ENCODE measurements at regions not wholly inside any gene's neighbourhood (a gene's known extent, or its start where the extent isn't known, plus 50 kb on each side); places are given as distances from the start of the nearest gene placed in this dataset.

DNA sequence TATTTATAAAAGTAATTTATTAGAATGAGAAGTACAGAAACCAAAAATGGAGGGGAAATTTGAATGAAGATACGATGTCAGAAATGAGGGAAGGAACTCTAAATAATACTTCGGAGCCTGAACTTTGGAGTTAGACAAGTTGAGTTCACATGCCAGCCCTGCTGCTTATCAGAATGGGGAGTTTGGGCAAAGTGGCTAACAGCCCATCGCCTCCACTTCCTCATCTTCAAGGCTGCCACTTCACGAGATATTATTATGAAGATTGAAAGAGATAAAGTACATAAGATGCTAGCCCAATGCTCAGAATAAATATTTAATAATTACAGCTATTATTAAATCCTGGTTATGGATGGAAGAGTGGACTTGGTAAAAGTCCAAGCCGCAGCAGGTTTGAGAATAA, 56.2 kb upstream of the ABCA1 start:
- H3K27ac ChIP-seq (ENCODE audit: extremely low read depth, low read depth, low read length): no peak overlapping the region
- H3K9me3 ChIP-seq (ENCODE audit: control insufficient read depth, insufficient read depth, low read depth, low read length): no peaks in the 10 kb centered on the region
- H3K4me1 ChIP-seq (ENCODE audit: control insufficient read depth, insufficient read depth, low read length): no peaks in the 10 kb centered on the region
- H3K36me3 ChIP-seq (ENCODE audit: control insufficient read depth in 2 of 2, insufficient read depth in 1 of 2, low read length in 2 of 2): no peaks in the 10 kb centered on the region
- CTCF ChIA-PET: interaction anchor here (0.7 kb wide), 1 partner anchor 72 kb away, joined by 3 read pairs; no protein-coding TSS in a partner anchor
- TF ChIP-seq TRIM28 (IDR thresholded peaks at IDR 0.05; ENCODE audit: borderline replicate concordance, low read length) (no peak), ZNF423 (tag by site-specific recombination; IDR thresholded peaks at IDR 0.05) (no peak), ZNF701 (tag by site-specific recombination; IDR thresholded peaks at IDR 0.05) (no peak), ZNF585B (tag by site-specific recombination; IDR thresholded peaks at IDR 0.05) (no peak), ZNF211 (tag by site-specific recombination; IDR thresholded peaks at IDR 0.05; ENCODE audit: low read depth) (no peak), ZNF664 (tag by site-specific recombination; IDR thresholded peaks at IDR 0.05) (no peak), MYNN (tag by site-specific recombination; IDR thresholded peaks at IDR 0.05; ENCODE audit: borderline replicate concordance) (no peak), ZNF10 (tag by site-specific recombination; IDR thresholded peaks at IDR 0.05) (no peak), ZNF626 (tag by site-specific recombination; IDR thresholded peaks at IDR 0.05) (no peak), SALL2 (tag by site-specific recombination; IDR thresholded peaks at IDR 0.05; ENCODE audit: borderline replicate concordance) (no peak), ZNF843 (tag by site-specific recombination; IDR thresholded peaks at IDR 0.05) (no peak), ZNF221 (tag by site-specific recombination; IDR thresholded peaks at IDR 0.05; ENCODE audit: borderline replicate concordance) (no peak), ZNF660 (tag by site-specific recombination; IDR thresholded peaks at IDR 0.05) (no peak), ZNF791 (tag by site-specific recombination; IDR thresholded peaks at IDR 0.05) (no peak), GLI4 (tag by site-specific recombination; IDR thresholded peaks at IDR 0.05) (no peak)
- TF ChIP-seq, protein P1, sequence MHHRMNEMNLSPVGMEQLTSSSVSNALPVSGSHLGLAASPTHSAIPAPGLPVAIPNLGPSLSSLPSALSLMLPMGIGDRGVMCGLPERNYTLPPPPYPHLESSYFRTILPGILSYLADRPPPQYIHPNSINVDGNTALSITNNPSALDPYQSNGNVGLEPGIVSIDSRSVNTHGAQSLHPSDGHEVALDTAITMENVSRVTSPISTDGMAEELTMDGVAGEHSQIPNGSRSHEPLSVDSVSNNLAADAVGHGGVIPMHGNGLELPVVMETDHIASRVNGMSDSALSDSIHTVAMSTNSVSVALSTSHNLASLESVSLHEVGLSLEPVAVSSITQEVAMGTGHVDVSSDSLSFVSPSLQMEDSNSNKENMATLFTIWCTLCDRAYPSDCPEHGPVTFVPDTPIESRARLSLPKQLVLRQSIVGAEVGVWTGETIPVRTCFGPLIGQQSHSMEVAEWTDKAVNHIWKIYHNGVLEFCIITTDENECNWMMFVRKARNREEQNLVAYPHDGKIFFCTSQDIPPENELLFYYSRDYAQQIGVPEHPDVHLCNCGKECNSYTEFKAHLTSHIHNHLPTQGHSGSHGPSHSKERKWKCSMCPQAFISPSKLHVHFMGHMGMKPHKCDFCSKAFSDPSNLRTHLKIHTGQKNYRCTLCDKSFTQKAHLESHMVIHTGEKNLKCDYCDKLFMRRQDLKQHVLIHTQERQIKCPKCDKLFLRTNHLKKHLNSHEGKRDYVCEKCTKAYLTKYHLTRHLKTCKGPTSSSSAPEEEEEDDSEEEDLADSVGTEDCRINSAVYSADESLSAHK (tag by site-specific recombination; IDR thresholded peaks at IDR 0.05): no peak
- H3K4me3 ChIP-seq (ENCODE audit: low read depth, low read length): no peak overlapping the region
- POLR2A ChIA-PET: no interaction called here

DNA sequence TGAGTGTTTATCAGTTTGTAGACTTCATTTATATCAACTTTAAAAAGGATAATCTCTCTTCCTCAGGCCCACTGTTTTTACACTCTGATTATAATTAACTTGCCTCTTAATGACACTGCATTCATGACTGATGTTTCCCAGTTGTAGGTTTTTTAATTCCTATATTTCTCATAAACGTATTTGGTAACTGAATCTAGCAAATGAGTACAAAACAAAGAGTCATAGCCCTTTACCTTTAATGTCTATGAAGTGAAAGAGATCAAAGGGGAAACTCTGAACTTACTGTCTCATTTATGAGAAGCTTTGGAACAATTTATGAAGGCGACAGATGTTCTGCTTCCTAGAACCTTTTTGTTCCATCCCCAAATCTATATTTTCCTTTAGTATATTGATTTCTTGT, 56.6 kb upstream of the ABCA1 start:
- CTCF ChIA-PET: interaction anchor here (0.6 to 1.4 kb wide), 3 partner anchors 11 to 177 kb away, joined by 3 to 4 read pairs (median 3); no protein-coding TSS in a partner anchor
- POLR2A ChIA-PET: interaction anchor here (1.0 kb wide), 1 partner anchor 17 kb away, joined by 4 read pairs; no protein-coding TSS in a partner anchor
- H3K4me1 ChIP-seq (ENCODE audit: control insufficient read depth, insufficient read depth, low read length): no peaks in the 10 kb centered on the region
- TF ChIP-seq ZNF174 (tag by site-specific recombination; IDR thresholded peaks at IDR 0.05): no peak
- no peak for TF ChIP-seq GFI1B (tag by site-specific recombination; IDR thresholded peaks at IDR 0.05)
- TF ChIP-seq ZNF549 (tag by site-specific recombination; IDR thresholded peaks at IDR 0.05): no peak
- no peak for TF ChIP-seq GLIS2 (tag by site-specific recombination; IDR thresholded peaks at IDR 0.05)
- no peak for TF ChIP-seq ZNF274 (IDR thresholded peaks at IDR 0.05; ENCODE audit: low read length)
- no peak for TF ChIP-seq ZNF274 (tag by site-specific recombination; IDR thresholded peaks at IDR 0.05; ENCODE audit: borderline replicate concordance)
- no peak for TF ChIP-seq ZNF214 (tag by site-specific recombination; IDR thresholded peaks at IDR 0.05; ENCODE audit: borderline replicate concordance)
- TF ChIP-seq ZSCAN30 (tag by site-specific recombination; IDR thresholded peaks at IDR 0.05): no peak
- TF ChIP-seq ZFP37 (tag by site-specific recombination; IDR thresholded peaks at IDR 0.05): no peak
- no peak for TF ChIP-seq ZNF19 (tag by site-specific recombination; IDR thresholded peaks at IDR 0.05; ENCODE audit: low read depth)
- no peak for TF ChIP-seq ZBTB7A (tag by site-specific recombination; IDR thresholded peaks at IDR 0.05; ENCODE audit: low read depth)
- TF ChIP-seq, protein P2, sequence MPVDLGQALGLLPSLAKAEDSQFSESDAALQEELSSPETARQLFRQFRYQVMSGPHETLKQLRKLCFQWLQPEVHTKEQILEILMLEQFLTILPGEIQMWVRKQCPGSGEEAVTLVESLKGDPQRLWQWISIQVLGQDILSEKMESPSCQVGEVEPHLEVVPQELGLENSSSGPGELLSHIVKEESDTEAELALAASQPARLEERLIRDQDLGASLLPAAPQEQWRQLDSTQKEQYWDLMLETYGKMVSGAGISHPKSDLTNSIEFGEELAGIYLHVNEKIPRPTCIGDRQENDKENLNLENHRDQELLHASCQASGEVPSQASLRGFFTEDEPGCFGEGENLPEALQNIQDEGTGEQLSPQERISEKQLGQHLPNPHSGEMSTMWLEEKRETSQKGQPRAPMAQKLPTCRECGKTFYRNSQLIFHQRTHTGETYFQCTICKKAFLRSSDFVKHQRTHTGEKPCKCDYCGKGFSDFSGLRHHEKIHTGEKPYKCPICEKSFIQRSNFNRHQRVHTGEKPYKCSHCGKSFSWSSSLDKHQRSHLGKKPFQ (tag by site-specific recombination; IDR thresholded peaks at IDR 0.05): no peak
- TF ChIP-seq, protein P3, sequence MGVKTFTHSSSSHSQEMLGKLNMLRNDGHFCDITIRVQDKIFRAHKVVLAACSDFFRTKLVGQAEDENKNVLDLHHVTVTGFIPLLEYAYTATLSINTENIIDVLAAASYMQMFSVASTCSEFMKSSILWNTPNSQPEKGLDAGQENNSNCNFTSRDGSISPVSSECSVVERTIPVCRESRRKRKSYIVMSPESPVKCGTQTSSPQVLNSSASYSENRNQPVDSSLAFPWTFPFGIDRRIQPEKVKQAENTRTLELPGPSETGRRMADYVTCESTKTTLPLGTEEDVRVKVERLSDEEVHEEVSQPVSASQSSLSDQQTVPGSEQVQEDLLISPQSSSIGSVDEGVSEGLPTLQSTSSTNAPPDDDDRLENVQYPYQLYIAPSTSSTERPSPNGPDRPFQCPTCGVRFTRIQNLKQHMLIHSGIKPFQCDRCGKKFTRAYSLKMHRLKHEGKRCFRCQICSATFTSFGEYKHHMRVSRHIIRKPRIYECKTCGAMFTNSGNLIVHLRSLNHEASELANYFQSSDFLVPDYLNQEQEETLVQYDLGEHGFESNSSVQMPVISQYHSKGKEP (tag by site-specific recombination; IDR thresholded peaks at IDR 0.05): no peak

More for the DNA sequence above, 56.6 kb upstream of the ABCA1 start:
- H3K9me3 ChIP-seq (ENCODE audit: control insufficient read depth, insufficient read depth, low read depth, low read length): no peaks in the 10 kb centered on the region
- H3K36me3 ChIP-seq (ENCODE audit: control insufficient read depth in 2 of 2, insufficient read depth in 1 of 2, low read length in 2 of 2): no peaks in the 10 kb centered on the region
- no peak overlapping the region for H3K27ac ChIP-seq (ENCODE audit: extremely low read depth, low read depth, low read length)
- H3K4me3 ChIP-seq (ENCODE audit: low read depth, low read length): no peak overlapping the region
